ES-I3 (cell line): ENCODE measurements at regions not wholly inside any gene's neighbourhood (a gene's known extent, or its start where the extent isn't known, plus 50 kb on each side); places are given as distances from the start of the nearest gene placed in this dataset.
"Not testable (repeated sequence)": the region's sequence is repeated elsewhere in the genome, so short reads cannot be mapped to it uniquely, and the experiment has no call there.

Source experiments
- H3K36me3 ChIP-seq: 2 replicates; pipeline ENCODE4 v1.6.1; 2013; ENCODE audit warnings: mild to moderate bottlenecking, low read length, control low read depth, moderate library complexity; ENCODE audit not compliant: insufficient read depth
- H3K4me1 ChIP-seq: 2 replicates; pipeline ENCODE4 v1.6.1; 2013; ENCODE audit warnings: mild to moderate bottlenecking, control low read depth, low read length; ENCODE audit not compliant: insufficient read depth
- H3K9ac ChIP-seq: 2 replicates; pipeline ENCODE4 v1.6.1; 2013; ENCODE audit warnings: low read depth, mild to moderate bottlenecking, low read length, moderate library complexity
- H3K9me3 ChIP-seq: 2 replicates; pipeline ENCODE4 v1.6.1; 2013; ENCODE audit warnings: mild to moderate bottlenecking, low read length, moderate library complexity; ENCODE audit not compliant: control insufficient read depth, insufficient read depth

DNA sequence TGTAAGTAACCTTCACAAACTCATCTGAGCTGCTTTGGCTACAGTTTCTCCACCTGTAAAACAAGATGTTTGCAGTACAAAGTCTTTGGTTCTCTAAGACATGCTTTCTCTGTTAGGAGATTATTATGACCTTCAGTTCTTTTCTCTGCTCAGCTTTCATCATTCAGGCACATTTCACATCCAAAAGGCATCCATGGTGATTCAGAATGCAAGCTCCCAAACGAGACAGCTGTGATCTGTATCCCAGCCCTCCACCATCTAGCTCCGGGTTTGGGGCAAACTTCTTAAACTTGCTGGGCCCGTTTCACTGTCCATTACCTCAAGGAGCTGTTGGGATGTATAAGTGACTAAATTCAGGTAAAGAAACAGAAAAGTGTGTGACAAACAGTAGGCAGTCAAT is 95.8 kb upstream of the COL1A2 start:
- no peak overlapping the region for H3K9ac ChIP-seq
- no peaks in the 10 kb centered on the region for H3K36me3 ChIP-seq
- H3K4me1 ChIP-seq = peaks cover 27% of the 10 kb centered on the region
- H3K9me3 ChIP-seq = no peaks in the 10 kb centered on the region

DNA sequence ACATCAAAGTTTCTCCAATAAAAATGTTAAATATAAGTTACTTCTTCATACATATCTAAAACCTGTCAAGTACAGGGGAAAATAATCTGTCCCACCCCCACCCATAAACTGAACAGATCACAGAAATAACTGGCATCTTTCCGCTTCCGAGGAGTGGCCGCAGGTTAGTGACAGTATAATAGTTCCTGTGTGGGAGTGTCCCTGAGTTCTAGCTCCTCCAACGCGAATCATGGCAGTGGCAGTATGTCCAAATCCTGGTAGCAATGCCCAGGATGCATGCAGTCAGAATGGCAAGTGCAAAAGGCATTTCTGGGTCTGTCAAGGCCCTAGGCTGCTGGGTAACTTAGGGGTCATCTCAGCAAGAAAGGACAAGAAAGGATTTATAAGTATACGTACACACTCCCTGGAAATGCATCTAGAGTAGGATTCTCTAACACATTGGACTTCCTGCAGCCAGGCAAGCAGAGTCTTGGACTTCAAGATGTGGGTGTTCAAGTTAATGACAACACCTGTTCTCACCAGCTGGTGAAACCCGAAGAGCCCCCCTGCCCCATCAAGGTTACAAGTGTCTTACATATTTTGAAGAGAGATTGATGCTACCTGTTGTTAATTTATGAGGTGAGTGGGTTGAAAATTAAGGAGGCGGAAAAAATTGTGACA is 94.4 kb upstream of the COL1A2 start:
- no peak overlapping the region for H3K9ac ChIP-seq
- no peaks in the 10 kb centered on the region for H3K9me3 ChIP-seq
- peaks cover 27% of the 10 kb centered on the region for H3K4me1 ChIP-seq

DNA sequence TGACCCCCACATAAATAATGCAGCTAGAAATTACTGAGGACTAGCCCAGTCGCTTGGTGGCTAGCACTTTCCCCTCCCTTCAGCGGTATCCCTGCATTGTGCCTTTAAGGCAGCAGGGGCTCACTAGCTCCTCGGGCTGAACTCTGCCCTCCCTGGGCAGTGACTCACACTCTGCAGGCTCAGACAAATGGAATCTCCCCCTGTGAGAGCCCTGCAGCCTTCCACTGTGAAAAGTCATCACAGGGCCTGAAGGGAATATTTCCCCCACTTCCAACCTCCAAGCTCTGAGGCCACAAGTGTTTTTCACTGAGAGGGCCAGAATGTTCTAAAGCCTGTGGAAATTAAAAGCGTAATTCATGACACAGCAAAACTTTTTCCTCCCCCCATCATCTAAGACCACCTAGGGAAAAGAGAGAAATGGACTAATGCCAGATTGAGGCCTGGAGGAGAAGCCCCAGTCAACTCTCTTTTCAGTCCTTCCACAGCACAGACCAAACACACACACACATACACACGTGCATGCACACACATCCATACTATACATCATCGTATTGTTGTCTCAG is 93.6 kb upstream of the COL1A2 start:
- Histone ChIP-seq H3K36me3 (no peaks in the 10 kb centered on the region), H3K9me3 (no peaks in the 10 kb centered on the region), H3K4me1 (peaks cover 27% of the 10 kb centered on the region), H3K9ac (peak overlapping the region; percentile 4; the same call in 1 of the 2 replicates)

More for the DNA sequence above, 94.4 kb upstream of the COL1A2 start:
- H3K36me3 ChIP-seq = no peaks in the 10 kb centered on the region

DNA sequence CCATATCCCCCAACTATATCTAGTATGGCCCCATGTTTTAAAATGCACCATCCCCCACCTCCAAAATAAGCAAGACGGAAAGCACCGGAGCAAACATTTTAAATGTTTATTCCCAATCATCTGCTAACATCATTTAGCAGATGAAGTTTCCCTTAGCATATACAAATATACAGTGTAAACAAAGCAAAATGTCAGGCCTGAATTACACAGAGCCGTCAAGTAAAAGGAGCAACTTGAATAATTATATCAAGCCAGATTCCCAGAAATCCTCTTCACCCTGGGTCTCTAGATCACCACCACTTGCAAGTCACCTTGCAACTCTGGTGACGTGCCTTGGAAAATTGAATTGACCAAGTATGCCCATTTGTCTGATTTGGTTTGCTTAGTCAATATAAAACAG is 91.6 kb upstream of the COL1A2 start:
- peaks cover 27% of the 10 kb centered on the region for H3K4me1 ChIP-seq
- H3K9ac ChIP-seq = no peak overlapping the region
- no peaks in the 10 kb centered on the region for H3K36me3 ChIP-seq
- no peaks in the 10 kb centered on the region for H3K9me3 ChIP-seq

DNA sequence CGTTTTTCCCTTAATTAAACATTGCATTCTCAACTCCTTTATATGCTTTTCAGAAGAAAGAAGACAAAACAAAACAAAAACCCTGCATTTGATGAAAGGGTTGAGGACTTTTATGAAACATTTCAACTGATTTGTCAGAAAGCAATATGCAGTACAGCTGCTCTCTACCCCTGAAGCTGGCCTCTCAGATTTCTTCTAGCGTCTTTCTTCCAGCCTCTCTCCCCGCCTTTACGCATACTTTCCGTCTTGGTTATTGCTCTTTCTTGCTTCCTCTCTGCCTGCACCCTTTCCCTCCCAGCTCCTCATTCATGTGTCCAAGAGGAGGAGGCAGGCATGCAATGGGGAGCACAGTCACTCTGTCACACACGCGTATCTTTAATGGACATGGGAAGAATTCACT is 91.0 kb upstream of the COL1A2 start:
- Histone ChIP-seq H3K4me1 (peaks cover 27% of the 10 kb centered on the region), H3K36me3 (no peaks in the 10 kb centered on the region), H3K9ac (no peak overlapping the region), H3K9me3 (no peaks in the 10 kb centered on the region)

DNA sequence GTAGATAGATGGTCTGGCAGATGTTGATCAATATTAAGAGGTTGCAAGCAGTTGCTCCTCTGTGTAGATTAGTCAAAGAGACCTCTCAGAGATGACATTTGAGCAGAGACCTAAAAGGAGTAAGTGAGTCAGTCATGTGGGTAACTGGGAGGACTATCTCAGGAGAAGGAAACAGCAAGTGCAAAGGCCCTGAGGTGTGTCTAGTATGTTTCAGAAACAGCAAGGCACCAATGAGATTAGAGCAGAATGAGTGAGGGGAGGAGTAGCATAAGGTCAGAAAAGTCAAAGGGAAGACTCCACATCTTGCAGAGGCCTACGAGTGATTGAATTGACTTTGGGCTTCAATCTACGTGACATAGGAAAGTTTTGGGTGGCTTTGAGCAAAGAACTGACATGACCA is 89.8 kb upstream of the COL1A2 start:
- Histone ChIP-seq H3K9me3 (no peaks in the 10 kb centered on the region), H3K36me3 (no peaks in the 10 kb centered on the region), H3K4me1 (peaks cover 27% of the 10 kb centered on the region), H3K9ac (no peak overlapping the region)

DNA sequence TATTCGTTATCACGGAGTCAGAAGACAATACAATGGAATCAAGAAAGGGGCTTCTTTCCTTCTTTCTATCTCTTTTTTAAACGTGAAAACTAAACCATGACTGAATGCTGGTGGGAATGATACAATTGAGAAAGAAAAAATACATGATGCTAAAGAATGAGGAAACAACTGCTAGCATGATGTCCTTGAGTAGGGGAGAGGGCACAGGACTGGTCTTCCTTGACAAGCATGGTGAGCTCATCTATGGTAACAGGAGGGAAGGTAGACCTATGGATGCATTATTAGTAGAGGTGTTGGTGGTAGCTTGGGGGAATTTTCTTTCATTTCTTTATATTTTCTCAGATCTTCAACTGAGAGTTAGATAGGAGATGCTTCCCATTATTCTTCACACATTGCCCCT is 88.9 kb upstream of the COL1A2 start:
- H3K9ac ChIP-seq = no peak overlapping the region
- H3K4me1 ChIP-seq = peaks cover 18% of the 10 kb centered on the region
- H3K36me3 ChIP-seq = no peaks in the 10 kb centered on the region
- H3K9me3 ChIP-seq = no peaks in the 10 kb centered on the region

DNA sequence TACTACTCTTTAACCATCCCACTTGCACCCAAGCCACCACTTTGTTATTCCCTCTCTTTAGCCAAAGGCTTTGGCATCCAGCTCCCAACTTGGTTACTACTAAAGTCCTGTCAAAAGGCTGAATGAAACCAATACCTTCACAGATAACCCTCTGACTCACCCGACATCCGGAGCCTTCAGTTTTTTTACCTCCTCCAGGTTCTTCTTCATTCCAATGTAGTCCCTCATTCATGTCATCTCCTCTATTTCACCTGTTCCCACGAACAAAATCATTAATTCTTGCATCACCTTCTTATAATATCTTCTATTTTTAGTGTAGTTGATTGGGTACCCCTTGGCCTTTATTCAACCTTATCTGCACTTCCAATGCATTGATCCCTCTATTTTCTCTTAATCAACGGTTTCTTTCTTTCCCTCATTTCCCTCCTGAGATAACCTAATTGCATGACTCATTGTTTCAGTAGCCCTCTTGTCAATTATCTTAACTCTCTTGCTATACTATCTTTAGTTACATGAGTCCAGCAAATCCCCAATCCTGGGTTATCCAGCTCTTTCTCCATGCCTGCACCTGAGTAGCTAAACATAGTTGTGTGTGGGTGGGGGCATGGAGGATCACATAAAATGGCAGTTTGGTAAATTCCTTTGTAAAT is 87.2 kb upstream of the COL1A2 start:
- H3K36me3 ChIP-seq = no peaks in the 10 kb centered on the region
- no peak overlapping the region for H3K9ac ChIP-seq
- H3K9me3 ChIP-seq = no peaks in the 10 kb centered on the region
- H3K4me1 ChIP-seq = peaks cover 12% of the 10 kb centered on the region

DNA sequence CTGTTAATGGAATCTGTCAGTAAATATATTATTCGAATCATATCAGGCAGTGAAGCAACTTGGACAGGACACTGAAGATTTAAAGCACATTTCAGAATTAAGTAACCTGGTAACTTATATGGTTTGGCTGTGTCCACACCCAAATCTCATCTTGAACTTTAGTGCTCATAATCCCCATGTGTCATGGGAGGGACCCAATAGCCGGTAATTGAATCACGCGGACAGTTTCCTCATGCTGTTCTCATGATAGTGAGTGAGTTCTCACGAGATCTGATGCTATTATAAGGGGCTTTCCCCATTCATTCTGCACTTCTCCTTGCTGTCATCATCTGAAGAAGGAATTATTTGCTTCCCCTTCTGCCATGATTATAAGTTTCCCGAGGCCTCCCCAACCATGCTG is 83.2 kb upstream of the COL1A2 start:
- H3K9ac ChIP-seq = no peak overlapping the region
- H3K4me1 ChIP-seq = no peaks in the 10 kb centered on the region
- no peaks in the 10 kb centered on the region for H3K9me3 ChIP-seq

DNA sequence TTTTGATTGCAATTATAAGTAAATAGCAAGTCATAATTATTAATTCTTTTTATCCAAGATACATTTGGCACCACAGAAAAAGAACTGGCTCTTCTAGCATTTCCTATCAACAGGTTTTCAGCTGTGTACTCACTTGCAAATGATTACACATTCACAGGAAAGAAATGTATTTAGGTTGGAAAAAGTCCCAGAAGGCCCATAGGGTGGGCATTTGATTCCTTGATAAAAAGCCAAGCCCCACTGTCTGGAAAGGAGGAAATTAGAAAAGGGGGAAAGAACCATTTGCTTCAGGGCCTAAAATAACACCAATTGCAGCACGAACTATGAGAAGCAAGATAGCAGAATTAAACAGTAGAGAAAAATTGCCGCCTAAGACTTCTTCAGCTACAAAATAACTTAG is 80.8 kb upstream of the COL1A2 start:
- H3K9me3 ChIP-seq = no peaks in the 10 kb centered on the region
- no peaks in the 10 kb centered on the region for H3K4me1 ChIP-seq
- H3K9ac ChIP-seq = no peak overlapping the region
- H3K36me3 ChIP-seq = no peaks in the 10 kb centered on the region

More for the DNA sequence above, 83.2 kb upstream of the COL1A2 start:
- H3K36me3 ChIP-seq = no peaks in the 10 kb centered on the region

DNA sequence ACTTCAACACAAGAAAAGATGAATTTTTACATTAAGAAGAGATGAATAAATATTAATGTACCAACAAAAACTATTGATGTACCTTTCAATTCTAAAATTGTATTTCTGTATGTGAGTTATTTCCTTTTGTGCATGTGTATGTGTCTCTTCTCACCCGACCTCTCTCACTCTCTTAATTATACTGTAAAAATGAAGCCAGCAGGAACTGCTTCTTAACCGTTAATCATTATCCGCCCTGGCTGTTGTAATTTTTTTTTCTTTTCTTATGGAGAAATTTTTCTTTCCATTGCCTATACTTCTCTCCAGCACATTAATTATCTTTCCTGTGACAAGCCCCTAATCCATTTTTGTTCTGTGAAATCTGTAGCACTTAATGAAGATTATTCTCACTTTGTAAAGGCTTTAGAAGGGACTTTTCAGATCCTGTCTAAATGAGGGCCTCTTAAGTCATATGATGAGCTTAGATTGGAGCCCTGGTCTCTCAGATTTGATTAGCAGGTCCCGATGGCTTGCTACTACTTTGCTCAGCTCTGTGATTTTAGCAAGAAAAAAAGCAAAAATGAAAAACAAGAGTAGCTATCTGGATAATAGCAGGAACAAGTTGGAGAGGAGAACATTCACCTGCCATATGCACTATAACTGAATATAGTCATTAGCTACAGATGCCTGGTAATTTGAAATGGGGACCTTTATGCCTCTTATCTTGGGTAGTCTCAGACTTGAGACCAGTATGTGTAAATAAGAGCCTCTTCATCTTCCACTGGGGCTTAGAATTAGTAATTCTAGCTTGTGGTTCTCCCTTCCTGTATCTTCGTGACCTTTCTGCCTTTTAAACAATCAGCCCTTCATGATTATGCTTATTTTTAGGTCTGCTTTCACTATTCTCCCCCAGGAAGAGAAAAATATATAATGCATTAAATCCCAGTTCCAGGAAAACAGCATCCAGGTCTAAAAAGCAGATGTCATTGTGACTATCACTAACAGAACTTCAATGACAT is 80.0 kb upstream of the COL1A2 start:
- Histone ChIP-seq H3K9ac (no peak overlapping the region), H3K9me3 (no peaks in the 10 kb centered on the region), H3K36me3 (no peaks in the 10 kb centered on the region), H3K4me1 (no peaks in the 10 kb centered on the region)

DNA sequence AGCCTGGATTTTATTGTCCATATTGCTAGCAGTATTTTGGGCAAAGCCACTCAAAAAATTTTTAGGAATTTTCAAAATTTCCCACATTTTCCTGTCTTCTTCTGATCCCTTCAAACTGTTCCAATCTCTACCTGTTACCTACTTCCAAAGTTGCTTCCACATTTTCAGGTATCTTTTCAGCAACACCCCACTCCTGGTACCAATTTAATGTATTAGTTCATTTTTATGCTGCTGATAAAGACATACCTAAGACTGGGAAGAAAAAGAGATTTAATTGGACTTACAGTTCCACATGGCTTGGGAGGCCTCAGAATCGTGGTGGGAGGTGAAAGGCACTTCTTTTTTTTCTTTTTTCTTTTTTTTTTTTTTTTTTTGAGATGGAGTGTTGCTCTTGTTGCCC is 73.6 kb upstream of the COL1A2 start:
- not testable (repeated sequence) for H3K9ac ChIP-seq, H3K9me3 ChIP-seq, H3K4me1 ChIP-seq, H3K36me3 ChIP-seq

DNA sequence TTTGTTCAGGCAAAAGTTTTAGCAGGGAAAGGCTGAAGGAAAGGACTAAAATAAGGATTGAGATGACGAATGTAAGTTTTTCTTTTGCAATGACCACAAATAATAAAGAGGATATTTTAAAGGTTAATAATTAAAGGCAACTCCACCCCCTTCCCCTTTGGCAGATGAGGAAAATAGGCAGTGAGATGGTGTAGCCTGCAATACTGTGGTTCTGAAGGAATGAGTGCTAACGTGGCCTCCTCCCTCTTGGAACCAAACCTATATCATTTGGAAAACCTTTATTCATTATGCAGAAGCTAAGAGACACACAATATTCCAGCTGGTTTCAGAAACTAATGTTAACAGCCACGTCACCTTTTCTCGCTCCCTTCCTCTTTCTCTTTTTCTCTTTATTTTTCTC is 70.9 kb upstream of the COL1A2 start:
- H3K4me1 ChIP-seq = no peaks in the 10 kb centered on the region
- peaks cover 3% of the 10 kb centered on the region; the same call in 1 of the 2 replicates for H3K9me3 ChIP-seq
- no peaks in the 10 kb centered on the region for H3K36me3 ChIP-seq
- no peak overlapping the region for H3K9ac ChIP-seq

DNA sequence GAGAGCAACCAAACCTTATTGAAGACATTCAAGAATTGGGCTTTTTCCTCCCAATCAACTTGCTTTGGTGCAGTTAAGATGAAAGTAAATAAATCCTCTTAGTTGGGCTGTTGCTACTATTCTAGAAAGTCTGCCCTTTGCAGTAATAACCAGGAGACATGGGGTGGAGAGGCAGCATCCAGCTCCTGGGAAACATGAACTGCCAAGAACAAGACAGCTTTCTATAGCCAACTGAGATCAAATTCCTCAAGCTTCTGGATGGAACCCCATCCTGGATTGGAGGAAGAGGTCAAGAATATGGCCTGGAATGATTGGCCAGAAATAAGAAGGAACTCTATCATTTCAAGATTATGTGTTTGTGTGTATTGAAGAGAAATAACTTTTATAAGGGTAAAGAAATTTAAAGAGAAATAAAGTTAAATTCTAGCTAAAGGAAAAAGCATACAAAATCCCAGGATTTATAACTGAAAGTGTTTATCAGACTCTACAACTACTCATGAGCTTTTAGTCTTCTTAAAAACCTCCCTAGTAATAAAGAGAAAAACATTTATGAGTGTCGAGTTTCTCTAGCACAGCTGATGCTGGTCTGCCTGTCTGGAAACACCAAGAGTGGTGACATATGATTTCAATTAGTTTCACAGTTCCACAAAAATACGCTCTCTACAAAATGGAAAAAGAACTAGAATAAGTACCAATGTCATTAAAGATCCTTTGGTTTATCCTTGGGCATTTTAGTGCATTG is 70.1 kb upstream of the COL1A2 start:
- H3K9ac ChIP-seq = no peak overlapping the region
- H3K9me3 ChIP-seq = peaks cover 3% of the 10 kb centered on the region; the same call in 1 of the 2 replicates
- H3K4me1 ChIP-seq = no peaks in the 10 kb centered on the region
- no peaks in the 10 kb centered on the region for H3K36me3 ChIP-seq
